Endothelial cell (in vitro differentiated cells): ENCODE measurements at regions not wholly inside any gene's neighbourhood (a gene's known extent, or its start where the extent isn't known, plus 50 kb on each side); places are given as distances from the start of the nearest gene placed in this dataset.

Experiments used
- DNase-seq: peaks from one replicate; pipeline ENCODE4 v3.0.0; 2021; ENCODE audit warnings: low spot score
- H3K27ac Mint-ChIP-seq: one replicate; pipeline ENCODE4 v1.8.0; 2021; ENCODE audit warnings: mixed read lengths, inconsistent platforms; ENCODE audit not compliant: unreplicated experiment
- H3K27me3 Mint-ChIP-seq: one replicate; pipeline ENCODE4 v1.8.0; 2021; ENCODE audit warnings: mild to moderate bottlenecking, moderate library complexity, mixed read lengths, inconsistent platforms; ENCODE audit not compliant: unreplicated experiment
- H3K36me3 Mint-ChIP-seq: one replicate; pipeline ENCODE4 v1.8.0; 2021; ENCODE audit warnings: mild to moderate bottlenecking, low read depth, mixed read lengths, inconsistent platforms; ENCODE audit not compliant: unreplicated experiment
- H3K4me1 Mint-ChIP-seq: one replicate; pipeline ENCODE4 v1.8.0; 2021; ENCODE audit warnings: mild to moderate bottlenecking, mixed read lengths, inconsistent platforms; ENCODE audit not compliant: unreplicated experiment
- H3K4me3 Mint-ChIP-seq: one replicate; pipeline ENCODE4 v1.8.0; 2021; ENCODE audit warnings: mild to moderate bottlenecking, mixed read lengths, inconsistent platforms; ENCODE audit not compliant: unreplicated experiment
- H3K9me3 Mint-ChIP-seq: one replicate; pipeline ENCODE4 v1.8.0; 2021; ENCODE audit warnings: mixed read lengths, inconsistent platforms; ENCODE audit not compliant: unreplicated experiment
- TF ChIP-seq, protein P1 (sequence below): fragments of 200-600 bp; sonication (generic); IDR thresholded peaks from one replicate; pipeline ENCODE4 v1.5.0; 2021; ENCODE audit warnings: antibody characterized with exemption; ENCODE audit not compliant: unreplicated experiment

DNA sequence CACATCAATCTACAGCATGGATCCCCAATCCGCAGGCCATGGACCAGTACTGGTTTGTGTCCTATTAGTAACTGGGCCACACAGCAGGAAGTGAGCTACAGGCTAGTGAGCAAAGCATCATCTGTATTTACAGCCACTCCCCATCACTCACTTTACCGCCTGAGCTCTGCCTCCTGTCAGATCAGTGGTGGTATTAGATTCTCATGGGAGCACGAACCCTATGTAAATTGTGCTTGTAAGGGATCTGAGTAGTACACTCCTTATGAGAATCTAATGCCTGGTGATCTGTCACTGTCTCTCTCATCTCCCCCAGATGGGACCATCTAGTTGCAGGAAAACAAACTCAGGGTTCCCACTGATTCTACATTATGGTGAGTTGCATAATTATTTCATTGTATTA is 212.7 kb upstream of the FAM174A start:
- no peaks in the 10 kb centered on the region for H3K9me3 Mint-ChIP-seq
- DNase-seq = no peak
- H3K27me3 Mint-ChIP-seq = peaks cover 4% of the 10 kb centered on the region
- H3K36me3 Mint-ChIP-seq = no peaks in the 10 kb centered on the region
- no peaks in the 10 kb centered on the region for H3K4me1 Mint-ChIP-seq
- TF ChIP-seq, protein P1, sequence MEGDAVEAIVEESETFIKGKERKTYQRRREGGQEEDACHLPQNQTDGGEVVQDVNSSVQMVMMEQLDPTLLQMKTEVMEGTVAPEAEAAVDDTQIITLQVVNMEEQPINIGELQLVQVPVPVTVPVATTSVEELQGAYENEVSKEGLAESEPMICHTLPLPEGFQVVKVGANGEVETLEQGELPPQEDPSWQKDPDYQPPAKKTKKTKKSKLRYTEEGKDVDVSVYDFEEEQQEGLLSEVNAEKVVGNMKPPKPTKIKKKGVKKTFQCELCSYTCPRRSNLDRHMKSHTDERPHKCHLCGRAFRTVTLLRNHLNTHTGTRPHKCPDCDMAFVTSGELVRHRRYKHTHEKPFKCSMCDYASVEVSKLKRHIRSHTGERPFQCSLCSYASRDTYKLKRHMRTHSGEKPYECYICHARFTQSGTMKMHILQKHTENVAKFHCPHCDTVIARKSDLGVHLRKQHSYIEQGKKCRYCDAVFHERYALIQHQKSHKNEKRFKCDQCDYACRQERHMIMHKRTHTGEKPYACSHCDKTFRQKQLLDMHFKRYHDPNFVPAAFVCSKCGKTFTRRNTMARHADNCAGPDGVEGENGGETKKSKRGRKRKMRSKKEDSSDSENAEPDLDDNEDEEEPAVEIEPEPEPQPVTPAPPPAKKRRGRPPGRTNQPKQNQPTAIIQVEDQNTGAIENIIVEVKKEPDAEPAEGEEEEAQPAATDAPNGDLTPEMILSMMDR = no peak
- H3K4me3 Mint-ChIP-seq = no peak overlapping the region
- no peak overlapping the region for H3K27ac Mint-ChIP-seq

DNA sequence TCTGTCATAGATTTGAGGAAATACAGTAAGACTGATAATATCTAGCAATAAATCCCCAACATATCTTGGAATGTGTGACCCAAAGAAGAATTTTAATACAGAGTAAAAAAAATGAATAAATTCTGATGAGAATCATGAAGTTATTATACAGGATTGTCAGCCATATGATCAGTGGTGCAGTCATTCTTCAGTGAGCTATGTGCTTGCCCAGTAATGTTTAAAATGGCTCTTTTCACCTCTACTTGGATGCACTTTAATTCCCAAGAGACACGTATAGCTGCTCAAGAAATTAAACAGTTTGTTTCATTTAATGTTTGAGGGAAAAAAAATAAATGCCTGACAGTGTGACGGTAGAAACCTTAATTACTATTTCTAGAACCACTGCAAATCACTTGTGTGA is 215.3 kb upstream of the FAM174A start:
- Mint-ChIP-seq H3K27ac (no peak overlapping the region), H3K27me3 (no peaks in the 10 kb centered on the region), H3K4me3 (no peak overlapping the region), H3K9me3 (no peaks in the 10 kb centered on the region), H3K36me3 (no peaks in the 10 kb centered on the region), H3K4me1 (no peaks in the 10 kb centered on the region)
- no peak for DNase-seq
- TF ChIP-seq, protein P1 = no peak

DNA sequence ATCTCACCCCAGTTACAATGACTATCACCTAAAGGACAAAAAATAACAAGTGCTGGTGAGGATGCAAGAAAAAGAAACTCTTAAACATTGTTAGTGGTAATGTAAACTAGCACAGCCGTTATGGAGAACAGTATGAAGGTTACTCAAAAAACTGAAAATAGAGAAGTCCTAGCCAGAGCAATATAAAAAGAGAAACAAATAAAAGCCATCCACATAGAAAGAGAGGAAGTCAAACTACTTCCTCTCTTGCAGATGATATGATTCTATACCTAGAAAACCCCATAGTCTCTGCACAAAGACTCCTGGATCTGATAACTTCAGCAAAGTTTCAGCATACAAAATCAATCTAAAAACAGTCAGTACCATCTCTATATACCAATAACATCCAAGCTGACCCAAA is 221.5 kb upstream of the FAM174A start:
- DNase-seq = no peak
- Mint-ChIP-seq H3K27ac (no peak overlapping the region), H3K36me3 (no peaks in the 10 kb centered on the region), H3K27me3 (no peaks in the 10 kb centered on the region), H3K9me3 (no peaks in the 10 kb centered on the region), H3K4me3 (no peak overlapping the region), H3K4me1 (no peaks in the 10 kb centered on the region)
- TF ChIP-seq, protein P1 = no peak

DNA sequence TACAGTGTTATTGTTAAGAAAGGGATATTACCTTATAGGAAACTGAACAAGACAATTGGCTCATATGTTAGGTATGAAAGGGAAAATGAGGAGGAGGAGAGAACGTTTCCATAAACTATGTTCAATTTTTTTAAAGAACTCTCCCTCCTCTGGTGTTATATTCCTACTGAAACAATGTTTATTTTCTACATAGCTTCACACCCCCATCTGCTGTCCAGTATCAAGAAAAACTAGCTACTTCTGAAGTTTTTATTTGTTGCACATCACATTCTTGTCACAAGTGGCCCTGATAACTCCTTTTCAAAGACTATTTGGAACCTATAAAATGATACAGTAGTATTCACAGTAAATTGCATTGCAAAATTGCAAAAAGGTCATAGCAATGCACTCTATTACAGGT is 223.4 kb upstream of the FAM174A start:
- no peak for DNase-seq
- H3K36me3 Mint-ChIP-seq = no peaks in the 10 kb centered on the region
- H3K27ac Mint-ChIP-seq = no peak overlapping the region
- H3K9me3 Mint-ChIP-seq = no peaks in the 10 kb centered on the region
- TF ChIP-seq, protein P1 = no peak
- no peaks in the 10 kb centered on the region for H3K4me1 Mint-ChIP-seq
- no peak overlapping the region for H3K4me3 Mint-ChIP-seq
- H3K27me3 Mint-ChIP-seq = no peaks in the 10 kb centered on the region

DNA sequence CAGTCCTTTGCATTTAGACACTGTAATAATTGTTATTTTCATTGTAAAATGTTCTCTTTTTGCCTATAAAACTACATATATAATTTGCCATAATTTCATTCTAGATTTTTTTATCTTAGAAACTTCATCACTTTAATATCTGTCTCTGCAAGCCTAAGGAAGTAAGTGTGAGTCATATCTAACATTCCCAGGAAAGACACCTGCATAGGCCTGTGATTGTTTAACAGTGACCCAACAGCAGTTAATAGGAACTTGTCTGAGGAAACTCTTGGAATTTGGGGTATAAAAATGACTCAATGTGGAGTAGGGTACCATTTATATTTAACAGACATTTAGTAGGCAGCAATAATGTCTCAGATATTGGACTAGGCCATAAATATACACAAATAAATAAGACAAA is 229.2 kb upstream of the FAM174A start:
- TF ChIP-seq, protein P1 = no peak
- DNase-seq = no peak
- no peak overlapping the region for H3K4me3 Mint-ChIP-seq
- H3K9me3 Mint-ChIP-seq = no peaks in the 10 kb centered on the region
- H3K27me3 Mint-ChIP-seq = no peaks in the 10 kb centered on the region
- no peak overlapping the region for H3K27ac Mint-ChIP-seq
- H3K36me3 Mint-ChIP-seq = no peaks in the 10 kb centered on the region
- no peaks in the 10 kb centered on the region for H3K4me1 Mint-ChIP-seq
